Adrenal gland (tissue), 5 donors: ENCODE measurements at regions not wholly inside any gene's neighbourhood (a gene's known extent, or its start where the extent isn't known, plus 50 kb on each side); places are given as distances from the start of the nearest gene placed in this dataset.

ENCODE experiments used
- POLR2A ChIP-seq, 2 donors: fragments of 450-650 bp; IDR thresholded peaks; one replicate each; pipeline ENCODE4 v1.6.1; 2017; ENCODE audit warnings: antibody characterized with exemption in 2 of 2, mild to moderate bottlenecking in 2 of 2, moderate library complexity in 1 of 2
- TF ChIP-seq, protein P1 (sequence below), 6 experiments: fragments of 450-650 bp in 4 of 6; fragments of 200-600 bp in 2 of 6; sonication (generic) in 1 of 6; IDR thresholded peaks; 1 replicate in 5 of 6; 2 replicates in 1 of 6; pipeline versions ENCODE4 v1.5.1 to v1.8.0; 2016 to 2021; ENCODE audit warnings: antibody characterized with exemption in 6 of 6, mild to moderate bottlenecking in 2 of 6, moderate library complexity in 1 of 6
- donor health status: DM: no; HTN: no; CAD: no.

- TF ChIP-seq, protein P1, sequence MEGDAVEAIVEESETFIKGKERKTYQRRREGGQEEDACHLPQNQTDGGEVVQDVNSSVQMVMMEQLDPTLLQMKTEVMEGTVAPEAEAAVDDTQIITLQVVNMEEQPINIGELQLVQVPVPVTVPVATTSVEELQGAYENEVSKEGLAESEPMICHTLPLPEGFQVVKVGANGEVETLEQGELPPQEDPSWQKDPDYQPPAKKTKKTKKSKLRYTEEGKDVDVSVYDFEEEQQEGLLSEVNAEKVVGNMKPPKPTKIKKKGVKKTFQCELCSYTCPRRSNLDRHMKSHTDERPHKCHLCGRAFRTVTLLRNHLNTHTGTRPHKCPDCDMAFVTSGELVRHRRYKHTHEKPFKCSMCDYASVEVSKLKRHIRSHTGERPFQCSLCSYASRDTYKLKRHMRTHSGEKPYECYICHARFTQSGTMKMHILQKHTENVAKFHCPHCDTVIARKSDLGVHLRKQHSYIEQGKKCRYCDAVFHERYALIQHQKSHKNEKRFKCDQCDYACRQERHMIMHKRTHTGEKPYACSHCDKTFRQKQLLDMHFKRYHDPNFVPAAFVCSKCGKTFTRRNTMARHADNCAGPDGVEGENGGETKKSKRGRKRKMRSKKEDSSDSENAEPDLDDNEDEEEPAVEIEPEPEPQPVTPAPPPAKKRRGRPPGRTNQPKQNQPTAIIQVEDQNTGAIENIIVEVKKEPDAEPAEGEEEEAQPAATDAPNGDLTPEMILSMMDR (IDR thresholded peaks at IDR 0.05): no peak
- no peak for TF ChIP-seq POLR2A (IDR thresholded peaks at IDR 0.05)
Observed at GRCh38 chr3:35422836-35423601, 216.3 kb upstream of the ARPP21 start.
